Activated T-cell treated with anti-CD3 and anti-CD28 coated beads for 48 hours (primary cell): ENCODE measurements at regions not wholly inside any gene's neighbourhood (a gene's known extent, or its start where the extent isn't known, plus 50 kb on each side); places are given as distances from the start of the nearest gene placed in this dataset.

ENCODE experiments used
- DNase-seq: peaks from one replicate; pipeline ENCODE4 v3.0.0-alpha.2; 2020; ENCODE audit warnings: low read depth

DNA sequence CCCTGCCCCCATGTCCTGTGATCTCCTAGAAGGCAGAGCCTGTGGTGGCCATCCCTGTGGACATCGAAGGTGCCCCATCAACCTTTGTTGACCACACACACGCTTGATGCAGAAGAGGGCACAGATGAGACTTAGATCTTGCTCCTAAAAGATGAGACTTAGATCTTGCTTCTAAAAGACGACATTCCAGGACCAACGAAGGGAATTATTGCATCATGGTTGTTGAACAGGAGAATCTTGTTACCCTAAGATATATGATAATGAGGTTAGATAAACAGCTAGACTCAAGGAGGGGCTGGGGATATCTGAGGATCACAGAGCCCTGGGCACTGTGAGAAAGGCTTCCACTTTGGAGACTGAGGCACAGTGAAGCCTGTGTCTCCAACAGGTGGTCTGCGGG, 91.1 kb upstream of the WSCD2 start:
- DNase-seq, result no peak

DNA sequence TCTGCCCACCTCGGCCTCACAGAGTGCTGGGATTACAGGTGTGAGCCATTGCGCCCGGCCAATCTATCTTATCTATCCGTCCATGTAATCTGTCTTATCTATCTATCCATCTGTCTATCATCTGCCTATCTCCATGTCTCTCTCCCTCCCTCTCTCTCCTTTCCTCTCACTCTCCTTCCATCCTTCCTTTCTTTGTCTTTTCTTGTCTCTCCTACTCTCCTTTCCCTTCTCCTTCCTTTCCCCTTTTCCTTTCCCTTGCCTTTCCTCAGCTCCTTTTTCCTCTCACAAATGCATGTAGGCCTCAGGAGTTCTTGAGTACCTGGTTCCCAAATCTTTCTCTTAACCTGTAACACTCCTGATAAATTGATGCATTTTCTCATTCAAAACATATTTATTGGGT, 89.3 kb upstream of the WSCD2 start:
- no peak for DNase-seq

GRCh38 chr12:108040947-108041346, 88.1 kb upstream of the WSCD2 start:
- no peak for DNase-seq

DNA sequence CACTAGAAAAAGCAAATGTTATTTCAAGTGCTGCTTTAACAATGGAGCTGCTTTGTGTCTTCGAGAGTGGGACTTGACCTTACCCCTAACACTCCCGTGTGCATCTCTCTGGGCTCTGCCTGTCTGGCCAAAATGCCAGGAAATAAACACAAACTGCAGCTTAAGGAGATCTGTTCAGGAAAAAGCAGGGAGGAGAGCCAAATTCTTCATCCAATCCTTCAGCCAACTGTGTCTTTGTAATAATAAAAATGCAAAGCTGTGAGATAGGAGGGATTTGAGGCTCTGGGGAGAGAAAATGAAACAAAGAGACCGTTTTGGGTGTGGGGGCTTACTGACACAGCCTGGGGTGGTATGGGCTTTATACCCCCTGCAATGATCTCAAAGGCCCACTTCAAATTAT, 85.8 kb upstream of the WSCD2 start:
- DNase-seq, result no peak

DNA sequence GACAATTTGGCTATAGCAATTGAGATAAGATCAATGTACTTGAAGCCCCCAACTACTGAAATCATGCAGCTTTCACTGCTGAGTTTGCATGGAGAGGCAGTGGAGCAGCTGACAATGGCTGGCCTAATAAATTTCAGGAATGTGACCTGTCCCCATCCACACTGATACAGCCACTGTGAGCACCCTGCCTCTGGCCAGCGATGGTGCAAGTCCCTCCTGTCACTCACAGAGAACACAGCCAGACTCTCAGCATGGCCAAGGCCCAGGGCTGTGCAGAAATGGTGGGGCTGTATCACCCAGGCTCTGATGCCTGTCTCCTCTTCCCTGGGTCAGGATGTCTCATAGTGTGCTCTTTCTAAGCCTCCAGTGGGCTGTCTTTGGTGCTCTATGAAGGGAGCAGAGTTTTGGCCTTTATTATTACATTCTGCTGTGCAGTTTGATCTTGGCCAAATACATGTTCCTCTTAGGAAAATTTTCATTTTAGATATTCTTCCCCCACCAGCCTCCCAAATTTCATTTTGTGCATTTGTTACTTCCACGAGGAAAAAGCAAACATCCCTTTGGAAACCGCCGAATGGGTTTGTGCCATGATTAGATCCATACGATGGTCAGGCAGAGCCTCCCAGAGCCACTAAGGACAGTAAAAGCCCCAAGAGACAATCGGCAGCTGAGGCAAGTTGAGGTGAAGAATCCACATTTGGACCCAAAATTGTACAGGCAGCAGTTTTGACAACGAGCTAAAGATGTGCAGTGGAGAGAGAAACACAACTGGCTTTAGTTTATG, 85.1 kb upstream of the WSCD2 start:
- no peak for DNase-seq

- no peak for DNase-seq
Observed at GRCh38 chr12:108046135-108046534, 83.0 kb upstream of the WSCD2 start.

DNA sequence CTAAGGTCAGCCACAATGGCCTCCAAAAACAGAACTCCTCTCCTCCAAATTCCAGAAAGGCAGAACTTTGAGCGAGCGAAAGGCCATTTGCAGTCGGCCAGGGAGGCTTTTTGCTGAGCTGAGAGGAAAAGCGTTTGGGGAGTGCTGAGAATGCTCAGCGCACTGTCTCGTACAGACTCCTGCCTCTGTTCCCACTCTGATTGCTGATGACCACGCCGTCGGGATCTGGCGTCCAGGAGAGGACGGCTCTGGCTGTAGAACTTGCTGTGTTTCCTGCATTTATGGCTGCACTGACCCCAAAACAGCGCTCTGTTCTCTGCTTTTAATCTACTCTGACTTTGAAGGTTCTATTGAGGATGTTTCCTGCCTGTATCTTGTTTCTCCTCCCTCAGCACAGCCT, 82.4 kb upstream of the WSCD2 start:
- DNase-seq, result no peak

- DNase-seq, result no peak
Observed at GRCh38 chr12:108047071-108047550, 82.0 kb upstream of the WSCD2 start.

DNA sequence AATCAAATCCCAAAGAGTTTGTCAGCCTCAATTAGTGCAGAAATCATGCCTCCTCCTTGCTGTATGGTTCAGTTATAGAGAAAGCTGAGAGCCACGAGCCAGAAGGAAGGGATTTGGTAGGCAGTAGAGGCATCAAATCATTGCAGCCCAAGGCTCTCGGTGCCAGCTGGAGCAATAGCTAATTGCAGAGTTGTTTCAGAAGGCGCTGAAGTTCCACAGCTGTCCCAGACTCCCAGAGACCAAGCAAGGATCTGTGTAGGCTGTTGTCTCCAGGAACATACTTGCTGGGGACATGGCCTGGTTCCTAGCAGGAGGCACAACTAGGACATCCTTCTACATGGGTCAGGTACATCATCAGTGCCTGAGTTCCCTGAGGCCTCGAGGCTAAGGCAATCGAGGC, 80.4 kb upstream of the WSCD2 start:
- no peak for DNase-seq

DNA sequence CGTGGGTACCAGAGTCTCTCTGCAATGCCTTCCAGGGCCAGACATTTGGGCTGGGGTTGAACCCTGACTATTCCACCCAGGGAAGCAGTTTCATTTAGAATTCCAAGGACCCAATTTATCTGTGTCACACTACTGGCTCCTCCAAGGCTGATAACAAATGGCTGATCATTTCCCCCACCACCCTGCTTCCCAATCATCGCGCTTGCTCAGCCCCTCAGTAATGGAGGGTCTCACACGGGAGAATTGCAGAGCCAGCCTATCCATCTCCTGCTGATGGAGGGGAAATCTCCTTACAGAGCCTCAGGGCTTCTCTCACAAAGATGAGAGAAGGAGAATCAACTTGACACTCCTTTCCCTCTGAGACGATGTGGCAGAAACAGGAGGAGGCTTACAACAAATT, 78.4 kb upstream of the WSCD2 start:
- DNase-seq, result no peak

DNA sequence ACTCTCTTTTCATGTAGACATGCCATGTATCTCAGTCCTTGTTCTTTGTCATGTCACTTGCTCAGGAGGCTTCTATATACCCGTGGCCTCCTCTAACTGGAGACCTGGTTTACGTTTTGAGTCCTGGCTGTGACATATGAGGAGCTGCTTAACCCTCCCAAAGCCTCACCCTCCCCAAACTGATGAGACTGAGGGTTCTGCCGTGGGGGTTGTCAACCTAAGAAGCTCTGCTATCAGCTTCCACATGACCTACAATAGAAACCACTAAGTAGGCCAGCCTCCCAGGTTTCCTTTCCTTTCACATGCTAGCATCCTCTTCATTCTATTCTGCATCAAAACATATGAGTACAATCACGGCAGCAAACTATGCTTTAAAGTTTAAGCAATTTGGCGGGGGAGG, 76.8 kb upstream of the WSCD2 start:
- no peak for DNase-seq

DNA sequence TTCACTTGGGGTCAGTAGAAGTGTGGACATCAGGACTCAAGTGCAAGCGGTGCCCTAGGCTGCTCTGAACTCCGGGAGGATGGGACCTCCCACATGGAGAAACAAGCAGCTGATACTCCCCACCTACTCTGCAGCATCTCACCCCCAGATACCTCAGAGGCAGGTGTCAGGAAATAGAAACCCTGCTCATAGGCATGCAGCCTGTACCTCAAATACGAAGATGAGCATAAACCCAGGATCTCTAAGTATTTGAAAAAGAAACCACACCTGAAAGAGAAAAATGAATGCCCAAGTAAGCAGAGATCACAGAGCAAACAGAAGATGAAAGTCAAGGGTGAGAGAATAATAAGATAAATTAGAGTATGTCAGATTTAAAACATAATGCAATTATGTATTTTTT, 75.6 kb upstream of the WSCD2 start:
- DNase-seq, result no peak

- DNase-seq, result no peak
Observed at GRCh38 chr12:108054496-108054895, 74.6 kb upstream of the WSCD2 start.

DNA sequence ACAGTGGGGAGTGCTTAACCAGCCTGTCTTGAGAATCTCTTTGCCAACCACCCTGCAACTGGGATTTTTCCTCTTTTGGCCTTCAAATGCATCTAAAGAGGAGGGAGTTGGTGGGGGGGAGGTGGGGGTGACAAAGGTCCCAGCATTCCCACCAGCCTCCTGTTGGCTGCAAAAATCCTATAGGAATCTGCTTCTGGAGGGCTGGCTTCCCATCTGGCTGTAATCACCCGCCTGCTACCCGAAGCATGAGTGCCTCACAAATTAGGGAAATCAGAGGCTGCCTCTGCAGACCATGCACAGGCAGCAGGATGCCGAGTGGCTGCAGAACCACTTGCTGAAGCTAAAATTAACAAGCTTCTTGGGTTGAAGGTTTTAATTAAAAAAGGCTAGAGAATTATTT, 73.9 kb upstream of the WSCD2 start:
- no peak for DNase-seq

GRCh38 chr12:108060067-108060466, 69.0 kb upstream of the WSCD2 start:
- DNase-seq, result no peak

GRCh38 chr12:108060903-108061302, 68.2 kb upstream of the WSCD2 start:
- no peak for DNase-seq

- DNase-seq, result no peak
Observed at GRCh38 chr12:108063192-108063591, 65.9 kb upstream of the WSCD2 start.

DNA sequence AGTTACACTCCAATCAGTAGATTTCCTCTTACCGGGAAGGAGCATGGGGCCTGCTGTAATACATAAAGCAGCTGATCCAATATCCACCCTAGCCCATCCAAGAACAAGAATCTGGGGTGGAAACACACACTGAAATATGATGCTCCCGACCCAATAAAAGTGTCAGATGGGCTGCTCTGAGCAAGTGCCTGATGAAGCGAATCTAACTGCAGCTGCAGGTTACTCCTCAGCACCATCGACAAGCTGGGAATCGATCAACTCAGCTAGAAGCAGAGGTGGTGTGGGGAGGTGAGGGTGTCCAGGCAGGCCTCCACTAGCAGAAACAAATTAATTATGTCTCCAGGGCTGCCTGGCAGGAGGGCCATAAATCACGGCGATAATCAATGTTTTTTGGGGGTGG, 64.0 kb upstream of the WSCD2 start:
- DNase-seq, result no peak

DNA sequence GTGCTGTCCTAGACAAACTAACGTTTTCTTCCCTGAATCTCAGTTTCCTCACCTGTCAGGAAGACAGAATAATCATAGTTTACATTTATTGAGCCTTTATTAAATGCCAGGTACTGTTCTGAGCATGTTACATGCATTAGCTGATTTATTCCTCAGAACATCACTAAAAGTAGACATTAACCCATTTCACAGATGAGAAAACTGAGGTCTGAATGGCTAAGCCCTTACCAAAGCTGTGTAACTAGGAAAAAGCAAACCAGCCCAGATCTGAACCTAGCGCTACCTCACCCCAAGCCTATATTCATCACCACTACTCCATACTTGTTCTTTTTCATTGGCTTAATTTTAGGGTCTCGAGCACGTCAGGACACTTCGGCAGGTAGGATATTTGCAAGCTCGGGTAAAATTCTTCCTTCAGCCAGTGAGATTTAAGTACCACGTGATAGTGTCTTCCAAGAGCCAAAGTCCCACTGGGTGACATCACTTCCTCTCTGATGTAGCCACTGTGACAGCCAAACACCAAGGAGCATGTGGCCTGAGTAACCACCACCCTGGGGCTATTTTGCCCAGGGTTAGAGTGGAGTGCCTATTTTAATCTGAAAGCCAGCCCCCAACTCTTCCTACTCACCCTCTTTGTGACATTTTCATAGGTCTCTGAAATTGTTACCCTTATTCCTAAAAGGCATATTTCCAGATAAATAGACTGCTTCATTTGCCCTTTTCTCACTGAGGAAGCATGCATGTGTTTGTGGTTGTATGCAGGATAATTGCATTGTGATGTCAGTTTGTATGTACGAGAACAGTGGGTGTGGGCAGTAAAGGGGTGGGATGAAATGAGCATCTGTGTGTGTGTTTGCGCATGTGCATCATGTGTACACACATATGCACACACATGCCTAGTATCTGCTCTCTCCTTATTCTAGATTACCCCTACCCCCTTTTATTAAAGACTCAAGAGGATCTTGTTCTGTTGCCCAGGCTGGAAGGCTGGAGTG, 62.2 kb upstream of the WSCD2 start:
- DNase-seq, result no peak

DNA sequence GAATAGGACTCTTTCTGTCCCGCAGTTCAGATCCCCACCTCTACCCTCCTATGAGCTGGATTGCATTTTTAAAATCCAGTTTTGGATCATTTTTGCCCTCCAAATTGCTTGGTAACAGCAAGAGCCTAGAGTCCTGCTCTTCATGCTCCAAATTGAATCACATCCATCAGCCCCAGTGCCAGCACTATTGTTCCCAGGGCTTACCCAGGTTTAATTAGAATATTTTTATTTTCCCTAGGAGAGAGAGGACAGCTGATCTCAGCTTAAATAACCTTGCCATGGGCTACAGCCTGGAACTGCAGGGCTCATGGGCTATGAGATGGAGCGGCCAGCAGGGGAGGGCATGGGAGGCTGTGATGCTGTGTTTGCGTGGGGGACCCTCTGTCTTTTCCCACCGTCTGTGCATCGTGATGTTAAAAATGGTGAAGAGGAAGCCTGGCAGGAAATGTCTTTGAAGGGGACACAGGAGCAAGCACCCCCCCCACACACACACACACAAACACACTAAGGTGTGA, 59.4 kb upstream of the WSCD2 start:
- no peak for DNase-seq

DNA sequence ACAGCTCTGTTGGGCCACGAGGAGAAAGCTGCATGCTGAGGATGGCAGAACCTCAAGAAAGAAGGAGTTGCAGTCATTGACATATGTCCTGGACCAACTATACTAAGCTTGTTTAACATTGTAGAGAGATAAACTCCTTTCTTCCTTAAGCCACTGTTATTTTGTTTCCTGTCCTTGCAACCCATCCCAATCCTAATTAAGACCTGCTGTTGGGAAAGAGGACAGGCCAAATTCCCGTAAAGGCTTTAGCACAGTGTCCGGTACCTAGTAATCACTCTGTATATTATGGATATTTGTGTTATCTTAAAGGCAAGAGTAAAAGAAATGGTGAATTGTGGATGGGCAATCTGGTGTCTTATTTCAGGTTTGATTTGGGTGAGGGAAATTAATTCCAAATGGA, 53.5 kb upstream of the WSCD2 start:
- DNase-seq, result no peak

- no peak for DNase-seq
Observed at GRCh38 chr12:108076556-108076955, 52.5 kb upstream of the WSCD2 start.

GRCh38 chr12:108078428-108078827, 50.7 kb upstream of the WSCD2 start:
- no peak for DNase-seq
